GM12801 (cell line): ENCODE measurements at regions not wholly inside any gene's neighbourhood (a gene's known extent, or its start where the extent isn't known, plus 50 kb on each side); places are given as distances from the start of the nearest gene placed in this dataset.

Source experiments
- CTCF ChIP-seq: IDR thresholded peaks from one replicate; pipeline ENCODE4 v1.5.1; 2011; ENCODE audit warnings: control low read depth; ENCODE audit not compliant: insufficient read length; ENCODE audit errors: extremely low read depth

GRCh38 chr9:124121725-124122124, 110.2 kb downstream of the LHX2 start:
- no peak for TF ChIP-seq CTCF

GRCh38 chr9:124122321-124122720, 110.8 kb downstream of the LHX2 start:
- no peak for TF ChIP-seq CTCF

GRCh38 chr9:124122813-124123462, 111.4 kb downstream of the LHX2 start:
- no peak for TF ChIP-seq CTCF

GRCh38 chr9:124124729-124125650, 113.4 kb downstream of the LHX2 start:
- no peak for TF ChIP-seq CTCF

- no peak for TF ChIP-seq CTCF
Measured at GRCh38 chr9:124125651-124125977, 114.0 kb downstream of the LHX2 start.

GRCh38 chr9:124126648-124127646, 115.4 kb downstream of the LHX2 start:
- TF ChIP-seq CTCF, result peak; percentile 13
